Keratinocyte (primary cell): ENCODE measurements at regions not wholly inside any gene's neighbourhood (a gene's known extent, or its start where the extent isn't known, plus 50 kb on each side); places are given as distances from the start of the nearest gene placed in this dataset.
"Not testable (repeated sequence)": the region's sequence is repeated elsewhere in the genome, so short reads cannot be mapped to it uniquely, and the experiment has no call there.

ENCODE experiments used
- DNase-seq: peaks from one replicate; pipeline ENCODE4 v3.0.0-alpha.2; 2011; ENCODE audit warnings: low read depth, missing footprints, low spot score
- FAIRE-seq: peaks from 2 replicates; lab custom pipeline; 2011; peaks lifted over from hg19 to GRCh38; lab: Jason Lieb, UNC
- H2AFZ ChIP-seq: 2 replicates; pipeline ENCODE4 v1.6.0; 2012; ENCODE audit warnings: low read length, control low read depth, inconsistent platforms; ENCODE audit not compliant: control insufficient read depth
- H3K27ac ChIP-seq: 2 replicates; pipeline ENCODE4 v1.5.1; 2011; ENCODE audit warnings: low read length; ENCODE audit not compliant: control insufficient read depth, insufficient read depth
- H3K27me3 ChIP-seq: 3 replicates; pipeline ENCODE4 v1.6.0; 2011; ENCODE audit warnings: low read length; ENCODE audit not compliant: control insufficient read depth, insufficient read depth; ENCODE audit errors: extremely low read depth
- H3K36me3 ChIP-seq, 2 experiments: 2 replicates in 1 of 2; 3 replicates in 1 of 2; pipeline ENCODE4 v1.5.1; 2011; ENCODE audit warnings: low read length in 2 of 2, mild to moderate bottlenecking in 1 of 2; ENCODE audit not compliant: control insufficient read depth in 2 of 2, insufficient read depth in 2 of 2; ENCODE audit errors: extremely low read depth in 1 of 2
- H3K4me1 ChIP-seq: 3 replicates; pipeline ENCODE4 v1.5.1; 2011; ENCODE audit warnings: low read length; ENCODE audit not compliant: control insufficient read depth, insufficient read depth; ENCODE audit errors: extremely low read depth
- H3K4me2 ChIP-seq: 3 replicates; pipeline ENCODE4 v1.6.0; 2011; ENCODE audit warnings: low read depth, low read length; ENCODE audit not compliant: control insufficient read depth, insufficient read depth; ENCODE audit errors: extremely low read depth
- H3K4me3 ChIP-seq, 3 experiments: fragments of 200-600 bp in 1 of 3; sonication (generic) in 1 of 3; 2 replicates in 2 of 3; 3 replicates in 1 of 3; pipeline ENCODE4 v1.5.1; 2011 to 2016; ENCODE audit warnings: low read length in 3 of 3, mild to moderate bottlenecking in 3 of 3, control low read depth in 2 of 3, inconsistent platforms in 1 of 3, low read depth in 1 of 3, mixed read lengths in 1 of 3, mixed run types in 1 of 3, moderate library complexity in 1 of 3; ENCODE audit not compliant: control insufficient read depth in 2 of 3, insufficient read depth in 2 of 3; ENCODE audit errors: extremely low read depth in 1 of 3
- H3K79me2 ChIP-seq: 2 replicates; pipeline ENCODE4 v1.6.0; 2012; ENCODE audit warnings: low read length; ENCODE audit not compliant: control insufficient read depth, insufficient read depth
- H3K9ac ChIP-seq: 3 replicates; pipeline ENCODE4 v1.6.0; 2011; ENCODE audit warnings: low read length; ENCODE audit not compliant: control insufficient read depth, insufficient read depth; ENCODE audit errors: extremely low read depth
- H3K9me1 ChIP-seq: 3 replicates; pipeline ENCODE4 v1.6.0; 2011; ENCODE audit warnings: low read length; ENCODE audit not compliant: control insufficient read depth, insufficient read depth; ENCODE audit errors: extremely low read depth
- H3K9me3 ChIP-seq: 2 replicates; pipeline ENCODE4 v1.5.1; 2012; ENCODE audit warnings: low read depth, low read length; ENCODE audit not compliant: control insufficient read depth
- H4K20me1 ChIP-seq: 3 replicates; pipeline ENCODE4 v1.6.0; 2011; ENCODE audit warnings: low read length; ENCODE audit not compliant: control insufficient read depth, insufficient read depth; ENCODE audit errors: extremely low read depth
- CTCF ChIP-seq, 3 experiments: IDR thresholded peaks in 1 of 3; conservative IDR thresholded peaks in 1 of 3; optimal IDR thresholded peaks in 1 of 3; 2 replicates in 2 of 3; 3 replicates in 1 of 3; pipeline versions ENCODE3 to v1.5.1; 2011; ENCODE audit warnings: low read length in 3 of 3, mild to moderate bottlenecking in 3 of 3, moderate library complexity in 2 of 3, control low read depth in 1 of 3, inconsistent platforms in 1 of 3; ENCODE audit not compliant: insufficient read depth in 2 of 3; ENCODE audit errors: extremely low read depth in 1 of 3
- dilution Hi-C: fragments of 300-500 bp; cut with MboI; formaldehyde crosslinking; loops from one replicate; pipeline ENCODE4 v1.7.0; 2020; ENCODE audit warnings: low sequenced_read_pairs; ENCODE audit not compliant: extremely low pct_ligation_motif_present

- dilution Hi-C loops, H3K9me3 ChIP-seq, H2AFZ ChIP-seq, H3K4me3 ChIP-seq, H3K9ac ChIP-seq, H4K20me1 ChIP-seq, H3K27me3 ChIP-seq, H3K4me1 ChIP-seq, H3K27ac ChIP-seq, H3K9me1 ChIP-seq, H3K4me2 ChIP-seq, DNase-seq, H3K36me3 ChIP-seq, H3K79me2 ChIP-seq: not testable (repeated sequence)
- FAIRE-seq, result peak; percentile 66
- TF ChIP-seq CTCF (optimal IDR thresholded peaks at IDR 0.05 in 1 of 3, IDR thresholded peaks at IDR 0.05 in 1 of 3, conservative IDR thresholded peaks at IDR 0.05 in 1 of 3; ENCODE audit: extremely low read depth in 1 of 3, insufficient read depth in 2 of 3, low read length in 3 of 3), result peak in 2 of 3 experiments; percentile 36 to 50
Measured at GRCh38 chr2:89243114-89243700, 551.7 kb downstream of the RPIA start.

- H3K4me2 ChIP-seq, H3K4me1 ChIP-seq, H3K79me2 ChIP-seq, H3K9ac ChIP-seq, H3K27ac ChIP-seq, H3K36me3 ChIP-seq, H3K4me3 ChIP-seq, H4K20me1 ChIP-seq, H3K9me1 ChIP-seq, dilution Hi-C loops, H2AFZ ChIP-seq, DNase-seq, H3K9me3 ChIP-seq, H3K27me3 ChIP-seq, FAIRE-seq: not testable (repeated sequence)
Measured at GRCh38 chr2:89244407-89244806, 552.9 kb downstream of the RPIA start.

GRCh38 chr2:89245478-89245877 lies 554.0 kb downstream of the RPIA start:
- H3K4me2 ChIP-seq, H3K9me1 ChIP-seq, H3K9ac ChIP-seq, H4K20me1 ChIP-seq, H3K9me3 ChIP-seq, H3K79me2 ChIP-seq, H3K27ac ChIP-seq, DNase-seq, FAIRE-seq, H3K4me3 ChIP-seq, dilution Hi-C loops, H3K4me1 ChIP-seq, H3K36me3 ChIP-seq, H2AFZ ChIP-seq, H3K27me3 ChIP-seq: not testable (repeated sequence)

- H3K27ac ChIP-seq, H3K4me2 ChIP-seq, DNase-seq, H3K9me3 ChIP-seq, H4K20me1 ChIP-seq, H3K4me3 ChIP-seq, H2AFZ ChIP-seq, H3K27me3 ChIP-seq, FAIRE-seq, H3K79me2 ChIP-seq, H3K9ac ChIP-seq, H3K36me3 ChIP-seq, H3K4me1 ChIP-seq, dilution Hi-C loops, H3K9me1 ChIP-seq: not testable (repeated sequence)
Measured at GRCh38 chr2:89246027-89246426, 554.6 kb downstream of the RPIA start.
